NCI-H1694 treated with DMSO at 0.1 percent for 48 hours (cell line): ENCODE measurements at regions not wholly inside any gene's neighbourhood (a gene's known extent, or its start where the extent isn't known, plus 50 kb on each side); places are given as distances from the start of the nearest gene placed in this dataset.

Source experiments
- DNase-seq: peaks from one replicate; lab custom pipeline; 2025; lab: John Stamatoyannopoulos, UW

DNA sequence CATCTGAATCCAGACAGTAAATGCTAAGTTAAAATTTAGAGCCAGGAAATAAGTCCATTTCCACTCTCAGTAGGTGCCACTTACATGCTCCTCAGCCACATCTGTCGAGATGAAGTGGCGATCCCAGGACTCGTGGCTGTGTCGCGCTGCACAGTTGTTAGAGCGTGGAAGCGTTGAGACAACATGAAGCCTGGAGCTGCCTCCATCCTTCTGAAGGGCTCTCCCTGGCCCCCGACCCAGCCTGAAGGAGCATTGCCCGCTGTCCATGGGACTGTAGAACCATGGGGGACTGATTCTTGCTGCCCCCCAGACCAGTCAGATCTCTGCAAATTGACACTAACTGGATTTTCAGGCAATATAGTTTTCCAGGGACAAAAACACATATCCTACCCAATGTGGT lies 58.9 kb downstream of the IRX1 start:
- DNase-seq = no peak

- no peak for DNase-seq
Observed at GRCh38 chr5:3656803-3657202, 61.2 kb downstream of the IRX1 start.

DNA sequence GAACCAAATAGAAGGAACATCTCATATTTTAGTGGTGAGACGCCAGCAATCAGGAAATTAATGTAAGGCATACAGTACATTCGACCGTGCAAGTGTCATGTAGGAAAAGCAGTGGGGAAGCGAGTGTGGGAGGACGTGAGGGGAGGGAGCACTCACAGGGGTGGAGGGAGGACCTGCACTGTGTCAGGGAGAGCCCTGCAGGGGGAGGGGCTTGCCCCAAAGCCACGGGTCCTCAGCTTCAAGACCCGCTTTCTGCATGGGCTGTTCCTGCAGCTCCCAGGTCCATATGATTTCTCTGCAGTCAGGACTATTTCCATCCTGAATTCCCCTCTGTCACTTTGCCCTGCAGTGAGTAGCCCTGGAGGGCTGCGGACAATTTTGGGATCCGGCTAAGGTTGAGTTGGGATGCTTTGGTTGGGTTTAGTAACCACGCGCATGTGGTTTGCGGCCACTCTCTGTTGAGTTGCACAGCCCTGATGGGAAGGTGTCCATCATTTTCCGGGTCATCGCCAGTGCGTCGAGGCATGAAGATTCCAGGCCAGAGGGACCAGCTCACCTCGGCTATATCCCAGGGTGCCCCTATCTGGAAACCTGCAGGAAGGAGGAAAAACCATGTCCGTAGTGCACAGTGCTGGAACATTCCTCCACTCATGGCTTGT lies 61.9 kb downstream of the IRX1 start:
- no peak for DNase-seq

DNA sequence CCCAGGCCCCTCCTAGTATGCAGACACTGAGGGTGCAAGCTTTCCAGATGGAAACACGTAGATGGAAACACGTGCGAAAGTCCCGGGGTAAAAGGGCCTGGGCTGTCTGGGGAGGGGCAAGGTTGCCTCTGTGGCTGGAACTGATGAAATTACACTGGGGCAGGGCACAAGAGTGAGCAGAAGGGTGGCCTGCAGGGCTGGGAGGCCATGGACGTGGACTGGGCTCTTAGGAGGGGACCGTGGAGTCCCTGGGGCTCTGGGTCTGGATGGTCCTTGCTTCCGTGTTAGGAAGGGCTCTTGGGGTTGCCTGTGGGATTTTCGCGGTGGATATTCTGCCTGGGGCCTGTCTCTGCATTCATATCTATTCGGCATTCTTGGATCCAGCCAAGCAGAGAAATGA lies 63.3 kb downstream of the IRX1 start:
- DNase-seq = no peak

GRCh38 chr5:3659907-3660306 lies 64.3 kb downstream of the IRX1 start:
- no peak for DNase-seq

DNA sequence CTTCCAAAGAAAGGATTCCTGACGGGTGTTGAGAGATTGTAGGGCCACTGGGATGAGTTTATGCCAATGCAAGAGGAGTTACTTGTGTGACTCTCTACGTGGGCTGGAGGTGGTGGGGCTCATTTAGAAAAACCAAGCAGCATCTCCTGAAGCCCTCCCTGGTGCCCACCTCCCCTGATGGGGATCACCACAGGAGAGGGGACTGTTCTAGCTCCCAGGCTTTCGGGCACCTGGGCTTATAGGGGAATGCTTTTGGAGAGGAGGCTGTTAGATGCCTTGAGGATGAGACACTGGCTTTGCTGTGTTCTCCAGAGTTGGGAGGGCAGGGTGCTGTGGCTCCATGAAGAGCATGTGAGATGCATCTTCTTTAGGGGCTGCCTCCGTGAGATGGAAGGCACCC lies 65.0 kb downstream of the IRX1 start:
- DNase-seq = no peak

DNA sequence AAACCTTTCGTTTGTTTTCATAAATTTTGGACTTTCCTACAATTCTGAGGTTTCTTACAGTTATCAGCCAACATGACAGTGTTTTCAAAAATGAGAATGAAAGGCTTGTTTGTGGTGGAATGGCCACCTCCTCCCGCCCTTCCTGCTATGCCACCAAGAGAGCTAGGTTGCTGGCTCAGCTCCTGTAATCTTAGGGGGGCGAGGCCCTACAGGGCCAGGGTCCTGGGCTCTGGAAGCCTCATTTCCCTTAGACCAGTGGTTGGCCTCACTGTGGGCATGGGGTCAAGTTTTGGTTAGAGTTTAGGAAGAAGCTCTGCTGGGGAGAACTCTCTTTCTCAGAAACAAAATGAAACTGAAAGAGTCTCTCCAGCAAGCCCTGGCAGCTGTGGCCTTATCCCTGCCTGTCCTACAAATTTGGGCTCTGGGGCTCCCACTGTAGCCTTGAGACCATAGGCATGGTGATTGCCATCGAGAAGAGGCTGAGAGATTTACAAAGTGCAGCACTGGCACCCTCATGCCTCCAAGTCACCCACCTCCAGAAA lies 66.2 kb downstream of the IRX1 start:
- no peak for DNase-seq

GRCh38 chr5:3662344-3662743 lies 66.7 kb downstream of the IRX1 start:
- no peak for DNase-seq

DNA sequence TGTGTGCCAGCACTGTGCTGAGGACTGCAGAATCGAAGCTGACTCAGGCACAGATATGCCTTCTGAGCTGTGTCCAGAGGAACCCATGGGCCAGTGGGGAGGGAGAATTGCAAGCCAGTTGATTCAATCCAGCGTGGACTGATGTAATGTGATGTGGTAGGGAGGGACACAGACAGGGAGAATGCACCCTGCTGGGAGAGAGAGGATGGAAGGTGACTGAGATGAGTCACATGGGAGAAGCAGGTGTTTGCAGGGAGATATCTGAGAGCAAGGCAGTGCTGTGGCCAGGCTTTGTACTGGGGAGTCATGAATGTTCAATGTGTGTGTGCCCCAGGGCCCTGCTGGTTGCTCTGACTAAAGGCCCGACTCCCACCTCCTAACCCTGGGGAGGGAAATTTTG lies 75.7 kb downstream of the IRX1 start:
- DNase-seq = no peak

DNA sequence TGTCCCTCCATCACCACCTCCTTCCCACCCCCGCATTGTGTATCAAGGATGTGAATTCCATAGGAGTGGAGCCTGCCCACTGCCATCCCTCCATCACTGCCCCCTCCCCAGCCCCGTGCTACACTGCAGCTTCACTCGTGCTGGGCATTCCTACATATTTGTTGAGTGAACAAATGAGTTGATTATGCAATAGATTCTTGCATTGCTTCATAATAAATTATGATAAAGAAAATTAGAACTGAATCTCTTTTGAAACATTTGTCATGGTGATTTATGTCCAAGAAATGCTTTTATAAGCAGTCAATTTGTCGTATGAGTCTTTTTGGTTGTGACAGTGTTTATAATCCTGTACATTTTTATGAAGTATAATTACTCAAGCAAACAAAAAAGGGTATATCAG lies 83.2 kb downstream of the IRX1 start:
- DNase-seq = no peak

DNA sequence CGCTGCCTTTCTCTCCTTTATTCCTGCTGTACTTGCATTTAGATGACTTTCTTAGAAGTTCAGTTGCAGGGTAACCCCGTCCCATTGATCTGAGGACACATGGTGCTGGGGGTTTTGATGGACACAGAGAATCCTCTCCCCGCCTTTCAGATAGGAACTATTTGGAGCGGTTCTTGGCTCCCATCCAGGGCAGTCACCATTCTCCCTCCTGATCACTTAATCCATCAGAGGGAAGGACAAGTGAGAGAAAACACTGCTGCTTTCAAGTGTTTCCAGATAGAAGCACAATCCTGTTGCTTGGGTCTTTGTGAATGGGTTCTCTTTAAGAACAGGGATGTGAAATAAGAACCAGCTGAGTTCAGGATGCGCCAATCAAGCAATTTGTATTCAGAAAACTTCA lies 85.2 kb downstream of the IRX1 start:
- DNase-seq = no peak

GRCh38 chr5:3684118-3684517 lies 88.5 kb downstream of the IRX1 start:
- no peak for DNase-seq

- DNase-seq = no peak
Observed at GRCh38 chr5:3684771-3685354, 89.2 kb downstream of the IRX1 start.

- DNase-seq = no peak
Observed at GRCh38 chr5:3694819-3695218, 99.2 kb downstream of the IRX1 start.

GRCh38 chr5:3695818-3696217 lies 100.2 kb downstream of the IRX1 start:
- no peak for DNase-seq

DNA sequence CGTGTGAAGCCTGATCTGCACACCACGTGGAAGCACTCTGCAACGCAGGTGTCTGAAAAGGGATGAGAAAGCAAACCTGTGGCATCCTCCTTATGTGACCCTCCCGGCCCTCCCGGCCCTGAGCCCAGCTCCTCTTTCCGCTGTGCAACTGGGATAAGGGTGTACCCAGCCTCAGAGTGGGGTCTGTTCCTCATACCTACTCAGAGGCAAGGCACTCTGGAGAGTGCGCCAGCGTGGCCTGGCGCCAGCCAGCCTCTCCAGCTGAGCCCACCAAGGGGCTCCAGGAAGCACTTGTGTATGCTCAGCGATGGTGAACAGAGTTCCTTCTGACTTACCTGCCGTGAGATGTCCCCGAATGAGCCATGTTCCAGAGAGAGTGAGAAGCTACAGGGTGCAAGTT lies 102.8 kb downstream of the IRX1 start:
- no peak for DNase-seq

DNA sequence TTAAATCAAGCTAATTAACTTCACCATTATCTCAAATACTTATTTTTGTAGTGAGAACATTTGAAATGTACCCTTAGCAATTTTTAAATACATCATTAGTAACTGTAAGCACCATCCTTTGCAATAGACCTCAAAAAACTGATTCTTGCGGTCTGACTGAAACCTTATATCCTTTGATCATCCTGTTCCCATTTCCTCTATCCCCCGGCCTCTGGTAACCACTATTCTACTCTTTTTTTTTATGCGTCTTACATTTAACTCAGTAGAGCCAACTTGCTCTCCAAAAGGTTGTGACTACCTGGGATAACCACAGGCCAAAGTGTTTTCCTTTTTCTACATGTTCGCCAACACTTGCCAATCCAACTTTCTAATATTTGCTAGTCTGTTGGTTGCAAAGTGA lies 106.1 kb downstream of the IRX1 start:
- no peak for DNase-seq

DNA sequence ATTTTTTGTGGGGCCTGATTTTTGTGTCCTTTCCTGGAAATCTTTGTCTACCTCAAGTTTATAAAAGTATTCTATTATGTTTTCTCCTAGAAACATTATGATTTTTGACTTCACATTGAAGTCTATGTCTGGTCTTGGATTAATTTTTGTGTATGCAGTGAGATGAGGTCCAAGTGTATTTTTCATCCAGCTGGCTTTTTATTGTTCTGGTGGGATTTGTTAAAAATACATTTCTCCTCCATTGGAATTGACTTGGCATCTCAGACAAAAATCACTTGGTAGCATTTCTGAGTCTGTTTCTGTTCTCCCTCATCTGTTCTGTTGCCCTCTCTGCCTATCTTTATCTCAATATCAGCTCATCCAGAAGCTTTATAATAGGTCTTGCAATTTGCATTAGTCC lies 109.0 kb downstream of the IRX1 start:
- no peak for DNase-seq

DNA sequence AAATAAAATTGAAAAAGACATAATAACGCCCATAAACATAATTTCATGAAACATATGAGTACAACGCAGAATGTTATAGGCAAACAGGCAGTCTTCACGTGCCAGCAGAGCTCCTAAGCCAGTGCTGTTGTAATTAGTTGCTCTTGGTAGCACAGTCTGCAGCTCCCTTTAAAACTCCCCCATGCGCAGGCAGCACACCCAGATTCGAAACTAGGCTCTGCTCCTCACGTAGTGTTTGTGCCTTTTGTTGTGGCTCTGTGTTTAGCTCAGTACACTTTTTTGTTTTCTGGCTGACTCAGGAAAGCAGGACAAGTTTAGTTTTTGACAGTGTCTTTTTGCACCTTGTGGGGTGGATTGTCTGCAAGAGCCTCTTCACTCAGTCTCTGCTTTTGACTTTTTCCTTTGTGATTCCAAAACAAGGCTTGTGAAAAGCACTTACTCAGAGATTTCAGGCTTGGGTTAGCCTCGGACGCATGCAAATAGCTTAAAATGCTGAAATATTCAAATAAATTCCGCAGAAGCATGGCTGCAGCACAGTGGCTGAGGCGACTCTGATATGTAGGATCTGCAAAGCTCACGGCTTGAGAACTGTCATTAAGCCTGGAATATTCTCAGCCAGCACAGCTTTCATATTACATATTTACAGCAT lies 113.6 kb downstream of the IRX1 start:
- no peak for DNase-seq

GRCh38 chr5:3709717-3710348 lies 114.2 kb downstream of the IRX1 start:
- DNase-seq = no peak

DNA sequence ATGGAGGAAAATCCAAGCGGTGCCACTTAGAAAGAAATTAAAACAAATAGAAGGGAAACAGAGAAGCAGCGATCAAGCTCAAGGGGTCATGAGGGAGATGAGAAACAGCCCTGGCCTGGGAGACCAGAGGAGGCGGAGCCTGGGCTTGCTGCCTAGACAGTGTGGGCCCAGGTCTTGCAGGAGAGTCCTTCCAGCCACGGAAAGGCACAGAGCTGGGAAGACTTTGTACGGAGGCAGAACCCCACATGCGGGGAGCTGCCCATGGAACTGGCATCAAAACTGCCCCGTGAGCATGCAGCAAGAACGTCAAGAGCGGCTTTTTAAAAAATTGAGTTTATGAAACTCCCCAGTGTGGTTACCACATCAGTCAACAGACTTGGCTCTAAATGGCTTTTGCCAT lies 119.4 kb downstream of the IRX1 start:
- no peak for DNase-seq

GRCh38 chr5:3729631-3730030 lies 134.0 kb downstream of the IRX1 start:
- DNase-seq = no peak

DNA sequence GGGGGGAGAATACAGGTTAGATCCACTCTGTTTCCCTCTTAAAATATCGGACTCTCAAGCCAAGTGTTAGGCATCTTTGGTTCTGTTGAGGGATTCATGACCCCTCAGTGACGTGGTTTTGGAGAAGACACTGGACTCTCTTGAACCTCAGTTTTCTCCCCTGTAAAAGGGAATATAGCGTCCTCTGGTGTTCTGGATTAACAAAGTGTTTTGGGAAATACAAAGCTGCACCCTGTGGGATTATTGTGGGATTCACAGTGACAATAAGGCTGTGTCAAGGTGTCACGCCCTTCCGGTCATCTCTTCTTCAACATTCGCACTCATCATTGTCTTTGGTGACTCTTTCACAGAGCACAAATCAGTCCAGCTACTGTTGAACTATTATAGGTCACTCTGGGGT lies 139.0 kb downstream of the IRX1 start:
- DNase-seq = no peak
